HG03342 (cell line): ENCODE measurements at regions not wholly inside any gene's neighbourhood (a gene's known extent, or its start where the extent isn't known, plus 50 kb on each side); places are given as distances from the start of the nearest gene placed in this dataset.

ENCODE experiments used
- ATAC-seq: cut with Tn5 transposase; IDR thresholded peaks from one replicate; pipeline ENCODE4 v1.9.1; 2021; ENCODE audit warnings: mild to moderate bottlenecking, moderate library complexity; ENCODE audit not compliant: unreplicated experiment

- ATAC-seq: no peak
Measured at GRCh38 chr6:113421997-113422396, 435.1 kb upstream of the MARCKS start.

- no peak for ATAC-seq
Measured at GRCh38 chr6:113423956-113424355, 433.2 kb upstream of the MARCKS start.

GRCh38 chr6:113425977-113426660 is 431.0 kb upstream of the MARCKS start:
- ATAC-seq: no peak

GRCh38 chr6:113427617-113428016 is 429.5 kb upstream of the MARCKS start:
- ATAC-seq: no peak

GRCh38 chr6:113428702-113429101 is 428.4 kb upstream of the MARCKS start:
- ATAC-seq: no peak

GRCh38 chr6:113432521-113433334 is 424.4 kb upstream of the MARCKS start:
- ATAC-seq: no peak

- ATAC-seq: no peak
Measured at GRCh38 chr6:113433335-113433991, 423.7 kb upstream of the MARCKS start.

GRCh38 chr6:113434641-113435040 is 422.5 kb upstream of the MARCKS start:
- ATAC-seq: no peak

- no peak for ATAC-seq
Measured at GRCh38 chr6:113437566-113437965, 419.6 kb upstream of the MARCKS start.

- ATAC-seq: no peak
Measured at GRCh38 chr6:113439866-113440265, 417.3 kb upstream of the MARCKS start.

GRCh38 chr6:113442040-113442439 is 415.1 kb upstream of the MARCKS start:
- no peak for ATAC-seq

- no peak for ATAC-seq
Measured at GRCh38 chr6:113445201-113445600, 411.9 kb upstream of the MARCKS start.

GRCh38 chr6:113447088-113447831 is 409.9 kb upstream of the MARCKS start:
- ATAC-seq: no peak

GRCh38 chr6:113449051-113449450 is 408.1 kb upstream of the MARCKS start:
- ATAC-seq: no peak

GRCh38 chr6:113450061-113450465 is 407.1 kb upstream of the MARCKS start:
- ATAC-seq: no peak

- ATAC-seq: no peak
Measured at GRCh38 chr6:113451049-113451448, 406.1 kb upstream of the MARCKS start.

- ATAC-seq: no peak
Measured at GRCh38 chr6:113457198-113457597, 399.9 kb upstream of the MARCKS start.

- no peak for ATAC-seq
Measured at GRCh38 chr6:113457751-113458150, 399.4 kb upstream of the MARCKS start.

- no peak for ATAC-seq
Measured at GRCh38 chr6:113458368-113459010, 398.7 kb upstream of the MARCKS start.

- ATAC-seq: no peak
Measured at GRCh38 chr6:113461153-113461932, 395.8 kb upstream of the MARCKS start.
